Ovary (tissue), 7 donors: ENCODE measurements at regions not wholly inside any gene's neighbourhood (a gene's known extent, or its start where the extent isn't known, plus 50 kb on each side); places are given as distances from the start of the nearest gene placed in this dataset. TPM values are rescaled to one million over a fixed set of nuclear protein-coding genes. Genes with fewer than 3 reads are reported as not detected.

ENCODE experiments used
- DNase-seq, 5 donors: peaks; one replicate each; pipeline ENCODE4 v3.0.0-alpha.2; 2019 to 2020
- H3K27ac ChIP-seq, 2 donors: fragments of 200-600 bp; one replicate each; pipeline versions ENCODE4 v1.5.1 to v1.8.0; 2019 to 2022
- H3K27me3 ChIP-seq: fragments of 200-600 bp; one replicate; pipeline ENCODE4 v1.8.0; 2022
- H3K36me3 ChIP-seq: fragments of 200-600 bp; sonication (generic); one replicate; pipeline ENCODE4 v1.5.1; 2019
- H3K4me1 ChIP-seq: one replicate; pipeline ENCODE4 v1.8.1; 2013; ENCODE audit warnings: mild to moderate bottlenecking, moderate library complexity; ENCODE audit not compliant: insufficient read depth
- H3K4me3 ChIP-seq: fragments of 200-600 bp; sonication (generic); one replicate; pipeline ENCODE4 v1.5.1; 2017
- H3K9me3 ChIP-seq, 2 donors: fragments of 200-600 bp in 1 of 2; sonication (generic) in 1 of 2; one replicate each; pipeline versions ENCODE4 v1.5.1 to v1.8.1; 2013 to 2019; ENCODE audit warnings: mild to moderate bottlenecking in 1 of 2, moderate library complexity in 1 of 2
- EP300 ChIP-seq: sonication (generic); formaldehyde crosslinking; IDR thresholded peaks from one replicate; pipeline ENCODE4 v1.6.1; 2017; ENCODE audit warnings: antibody characterized with exemption
- POLR2A ChIP-seq: fragments of 450-650 bp; IDR thresholded peaks from one replicate; pipeline ENCODE4 v1.6.1; 2017; ENCODE audit warnings: antibody characterized with exemption, mild to moderate bottlenecking, moderate library complexity
- WGBS, 3 donors: extraction: QIAGEN DNeasy Blood & Tissue Kit in 1 of 3; methylation state at CpG; one replicate each; pipeline versions ENCODE4 v1.1.5 to v1.1.7; 2013 to 2017; 5-methylcytosine and 5-hydroxymethylcytosine counted together
- intact Hi-C, 4 donors: fragments of 100-400 bp; cut with DNase I; formaldehyde crosslinking; loops; one replicate each; pipeline versions ENCODE4 v1.11.0 to v1.15.1; 2022 to 2023
- small RNA-seq: library from RNA; depleted of rRNA; stranded (forward); fragments of <200 nt; gene quantifications from one replicate; pipeline ENCODE3, GENCODE V24; 2016
- TF ChIP-seq, protein P1 (sequence below), 3 donors: fragments of 450-650 bp in 2 of 3; fragments of 200-600 bp in 1 of 3; IDR thresholded peaks; one replicate each; pipeline versions ENCODE4 v1.5.1 to v1.8.0; 2016 to 2022; ENCODE audit warnings: antibody characterized with exemption in 3 of 3, mild to moderate bottlenecking in 1 of 3
- donor health status: DM: no; HTN: no; CAD: no; lungs with moderate emphysema.
- donor health status: DM: no; HTN: no; CAD: no.
- donor health status: Bipolar disorder and iron deficiency.
- donor health status: DM: no; HTN: no; CAD: no.
- donor health status: DM: yes; HTN: yes; CAD: no.

DNA sequence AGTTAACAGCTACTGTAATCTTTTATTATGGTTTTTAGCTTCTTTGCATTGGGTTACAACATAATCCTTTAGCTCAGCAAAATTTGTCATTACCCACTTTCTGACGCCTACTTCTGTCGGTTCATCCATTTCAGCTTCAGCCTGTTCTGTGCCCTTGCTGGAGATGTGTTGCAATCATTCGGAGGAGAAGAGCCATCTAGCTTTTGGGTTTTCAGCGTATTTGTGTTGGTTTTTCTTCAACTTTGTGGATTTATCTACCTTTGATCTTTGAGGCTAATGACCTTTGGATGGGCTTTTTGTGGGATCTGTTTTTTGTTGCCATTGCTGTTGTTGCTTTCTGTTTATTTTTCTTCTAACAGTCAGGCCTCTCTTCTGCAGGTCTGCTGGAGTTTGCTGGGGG lies 69.2 kb upstream of the ATXN7L3B start:
- no peak for TF ChIP-seq POLR2A
- Histone ChIP-seq H3K4me1 (no peaks in the 10 kb centered on the region), H3K9me3 (no peaks in the 10 kb centered on the region), H3K27me3 (no peaks in the 10 kb centered on the region), H3K27ac (no peak overlapping the region), H3K36me3 (no peaks in the 10 kb centered on the region), H3K4me3 (no peak overlapping the region)
- DNase-seq = no peak
- intact Hi-C loops = no loop called here
- WGBS, 3 donors = 66 to 83% (median 75%) methylated on average over 4 of the region's 4 CpGs

DNA sequence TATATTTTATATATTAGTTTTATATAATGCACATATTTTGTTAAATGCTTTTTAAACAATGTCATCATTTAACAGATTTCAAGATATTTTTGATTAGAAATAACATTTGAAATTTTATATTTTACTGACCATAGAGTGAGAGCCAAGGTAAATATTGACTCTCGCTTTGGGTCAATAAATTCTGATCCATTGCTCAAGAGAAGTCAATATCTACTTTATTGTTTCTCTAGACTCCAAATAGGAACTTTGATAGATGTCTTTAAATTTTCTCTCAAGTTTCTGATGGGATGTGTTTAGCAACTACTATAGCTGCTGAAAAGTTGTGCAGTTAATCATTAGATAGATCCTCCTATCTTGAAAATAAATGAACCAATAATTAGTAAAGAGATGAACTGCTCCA lies 61.4 kb upstream of the ATXN7L3B start:
- WGBS, 3 donors = 90 to 92% (median 91%) methylated on average over 1 of the region's 1 CpG
- intact Hi-C loops = loop anchor here in 1 of 4 donors (5.0 kb wide), 1 partner anchor 619 kb away; no protein-coding TSS in a partner anchor
- TF ChIP-seq, protein P1, sequence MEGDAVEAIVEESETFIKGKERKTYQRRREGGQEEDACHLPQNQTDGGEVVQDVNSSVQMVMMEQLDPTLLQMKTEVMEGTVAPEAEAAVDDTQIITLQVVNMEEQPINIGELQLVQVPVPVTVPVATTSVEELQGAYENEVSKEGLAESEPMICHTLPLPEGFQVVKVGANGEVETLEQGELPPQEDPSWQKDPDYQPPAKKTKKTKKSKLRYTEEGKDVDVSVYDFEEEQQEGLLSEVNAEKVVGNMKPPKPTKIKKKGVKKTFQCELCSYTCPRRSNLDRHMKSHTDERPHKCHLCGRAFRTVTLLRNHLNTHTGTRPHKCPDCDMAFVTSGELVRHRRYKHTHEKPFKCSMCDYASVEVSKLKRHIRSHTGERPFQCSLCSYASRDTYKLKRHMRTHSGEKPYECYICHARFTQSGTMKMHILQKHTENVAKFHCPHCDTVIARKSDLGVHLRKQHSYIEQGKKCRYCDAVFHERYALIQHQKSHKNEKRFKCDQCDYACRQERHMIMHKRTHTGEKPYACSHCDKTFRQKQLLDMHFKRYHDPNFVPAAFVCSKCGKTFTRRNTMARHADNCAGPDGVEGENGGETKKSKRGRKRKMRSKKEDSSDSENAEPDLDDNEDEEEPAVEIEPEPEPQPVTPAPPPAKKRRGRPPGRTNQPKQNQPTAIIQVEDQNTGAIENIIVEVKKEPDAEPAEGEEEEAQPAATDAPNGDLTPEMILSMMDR (IDR thresholded peaks at IDR 0.05) = no peak
- TF ChIP-seq POLR2A = no peak
- TF ChIP-seq EP300 = no peak
- H3K27ac ChIP-seq = no peak overlapping the region
- no peak for DNase-seq
- no peaks in the 10 kb centered on the region for H3K9me3 ChIP-seq
- no peaks in the 10 kb centered on the region for H3K36me3 ChIP-seq
- no peak overlapping the region for H3K4me3 ChIP-seq
- H3K4me1 ChIP-seq = no peaks in the 10 kb centered on the region
- H3K27me3 ChIP-seq = no peaks in the 10 kb centered on the region

DNA sequence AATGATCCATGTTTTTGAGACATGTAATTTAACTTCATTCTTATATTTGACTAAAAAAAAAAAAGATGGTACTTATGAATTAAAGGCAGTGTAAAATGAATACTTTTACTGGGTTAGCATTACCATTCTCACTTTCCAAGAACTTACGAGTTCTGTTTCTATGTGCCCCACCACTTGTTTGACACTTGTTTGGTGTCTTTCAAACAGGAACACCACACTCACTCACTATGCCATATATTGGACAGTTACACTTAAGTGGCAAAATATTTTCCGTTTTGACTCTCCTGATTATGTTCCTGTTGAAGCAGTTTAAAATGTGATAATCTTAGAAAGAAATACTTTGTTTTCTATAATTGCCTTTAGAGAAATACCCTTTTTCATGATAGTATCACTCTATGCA lies 56.6 kb upstream of the ATXN7L3B start:
- no peaks in the 10 kb centered on the region for H3K36me3 ChIP-seq
- WGBS, 3 donors = 40 to 83% (median 75%) methylated on average over 2 of the region's 2 CpGs
- no peak overlapping the region for H3K4me3 ChIP-seq
- intact Hi-C loops = no loop called here
- no peaks in the 10 kb centered on the region for H3K4me1 ChIP-seq
- H3K27ac ChIP-seq = no peak overlapping the region
- no peaks in the 10 kb centered on the region for H3K27me3 ChIP-seq
- DNase-seq = no peak
- no peak for TF ChIP-seq EP300
- H3K9me3 ChIP-seq = no peaks in the 10 kb centered on the region

DNA sequence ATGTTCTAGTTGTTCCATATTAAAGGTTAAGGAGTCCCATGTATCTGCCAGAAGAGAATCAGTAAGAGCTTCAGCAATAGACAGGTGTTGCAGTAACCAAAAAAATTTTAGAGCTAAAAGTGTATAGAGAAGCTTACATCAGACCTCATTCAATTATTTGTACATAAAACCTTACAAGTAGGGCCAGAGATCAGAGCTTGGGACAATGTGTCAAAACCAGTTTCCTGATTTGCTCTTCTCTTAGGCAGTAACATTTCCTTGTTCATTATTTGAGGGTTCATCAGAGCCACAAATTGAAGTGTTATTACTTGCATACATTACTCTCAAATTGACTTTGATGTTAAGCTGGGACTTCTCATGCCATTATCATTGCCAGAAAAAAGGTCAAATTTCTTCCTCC lies 55.5 kb upstream of the ATXN7L3B start:
- H3K4me1 ChIP-seq = no peaks in the 10 kb centered on the region
- intact Hi-C loops = no loop called here
- H3K27me3 ChIP-seq = no peaks in the 10 kb centered on the region
- no peak overlapping the region for H3K4me3 ChIP-seq
- TF ChIP-seq POLR2A (no peak), EP300 (no peak)
- TF ChIP-seq, protein P1 (IDR thresholded peaks at IDR 0.05) = no peak
- H3K36me3 ChIP-seq = no peaks in the 10 kb centered on the region
- no peak for DNase-seq
- no peaks in the 10 kb centered on the region for H3K9me3 ChIP-seq
- H3K27ac ChIP-seq = no peak overlapping the region

DNA sequence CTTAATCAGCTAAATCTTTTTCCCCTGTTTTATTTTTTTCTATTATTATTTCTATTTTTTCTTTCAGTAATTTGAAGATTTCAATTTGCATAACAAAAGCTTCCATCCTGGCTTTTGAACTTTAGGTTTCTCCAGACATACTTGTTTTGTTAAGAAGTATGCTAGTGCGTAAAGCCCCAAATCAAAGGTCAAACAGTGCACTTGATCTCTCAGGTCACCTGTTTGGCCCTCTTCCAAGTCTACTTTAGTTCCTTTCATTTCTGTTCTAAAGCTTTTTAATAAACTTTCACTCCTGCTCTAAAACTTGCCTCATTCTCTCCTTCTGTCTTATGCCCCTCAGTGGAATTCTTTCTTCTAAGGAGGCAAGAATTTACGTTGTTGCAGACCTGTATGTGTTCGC lies 54.6 kb upstream of the ATXN7L3B start:
- TF ChIP-seq POLR2A (no peak), EP300 (no peak)
- TF ChIP-seq, protein P1 (IDR thresholded peaks at IDR 0.05) = no peak
- H3K27ac ChIP-seq = no peak overlapping the region
- no peak for DNase-seq
- no peaks in the 10 kb centered on the region for H3K36me3 ChIP-seq
- no peak overlapping the region for H3K4me3 ChIP-seq
- WGBS, 3 donors = 52 to 58% (median 53%) methylated on average over 3 of the region's 3 CpGs
- H3K27me3 ChIP-seq = no peaks in the 10 kb centered on the region
- intact Hi-C loops = no loop called here
- no peaks in the 10 kb centered on the region for H3K4me1 ChIP-seq
- H3K9me3 ChIP-seq = no peaks in the 10 kb centered on the region

Small RNA genes in the stretch of these regions (small RNA-seq; reads per million reads assigned to genes)
- not detected for gene AC090502.2
- not detected for gene RF00096
- gene RNU6-1012P = not detected
